HepG2 (cell line): ENCODE measurements at regions not wholly inside any gene's neighbourhood (a gene's known extent, or its start where the extent isn't known, plus 50 kb on each side); places are given as distances from the start of the nearest gene placed in this dataset.

Experiments
- ETS1 ChIP-seq: sonication (generic); formaldehyde crosslinking; IDR thresholded peaks from 2 replicates; pipeline ENCODE4 v1.4.0; 2020; ENCODE audit warnings: missing genetic modification reagents
- HNRNPUL1 ChIP-seq: fragments of 200-400 bp; formaldehyde crosslinking; IDR thresholded peaks from 2 replicates; pipeline ENCODE4 v1.6.1; 2017; ENCODE audit warnings: low read depth, mild to moderate bottlenecking, low read length, moderate library complexity
- HOXA5 ChIP-seq: sonication (generic); formaldehyde crosslinking; IDR thresholded peaks from 2 replicates; pipeline ENCODE4 v1.4.0; 2020; ENCODE audit warnings: missing genetic modification reagents
- KMT2B ChIP-seq: IDR thresholded peaks from 2 replicates; pipeline ENCODE4 v1.6.1; 2016; ENCODE audit warnings: missing genetic modification reagents, missing compliant biosample characterization
- MXD1 ChIP-seq: sonication (generic); formaldehyde crosslinking; IDR thresholded peaks from 2 replicates; pipeline ENCODE4 v1.4.0; 2020; ENCODE audit warnings: mild to moderate bottlenecking, missing genetic modification reagents
- ZBTB2 ChIP-seq: sonication (generic); formaldehyde crosslinking; IDR thresholded peaks from 2 replicates; pipeline ENCODE4 v1.8.0; 2022; ENCODE audit warnings: low read depth, missing genetic modification reagents
- ZBTB37 ChIP-seq: sonication (generic); formaldehyde crosslinking; IDR thresholded peaks from 2 replicates; pipeline ENCODE4 v1.4.0; 2020; ENCODE audit warnings: mild to moderate bottlenecking, missing genetic modification reagents
- ZIK1 ChIP-seq: sonication (generic); formaldehyde crosslinking; IDR thresholded peaks from 2 replicates; pipeline ENCODE4 v1.5.0; 2020; ENCODE audit warnings: mild to moderate bottlenecking, low read depth, missing genetic modification reagents, borderline replicate concordance
- ZNF256 ChIP-seq: sonication (generic); formaldehyde crosslinking; conservative IDR thresholded peaks from 2 replicates; pipeline ENCODE4 v1.4.0; 2020; ENCODE audit warnings: missing genetic modification reagents
- ZNF792 ChIP-seq: IDR thresholded peaks from 2 replicates; pipeline ENCODE4 v1.6.1; 2016
- TF ChIP-seq, protein P1 (sequence below): sonication (generic); formaldehyde crosslinking; IDR thresholded peaks from 2 replicates; pipeline ENCODE4; 2020; ENCODE audit warnings: missing genetic modification reagents, mild to moderate bottlenecking, borderline replicate concordance
- TF ChIP-seq, protein P2 (sequence below): conservative IDR thresholded peaks from 2 replicates; pipeline ENCODE4 v1.6.1; 2018; ENCODE audit warnings: missing genetic modification reagents
- TF ChIP-seq, protein P3 (sequence below): sonication (generic); formaldehyde crosslinking; IDR thresholded peaks from 2 replicates; pipeline ENCODE4 v1.4.0; 2020; ENCODE audit warnings: missing genetic modification reagents
- TF ChIP-seq, protein P4 (sequence below): sonication (generic); formaldehyde crosslinking; IDR thresholded peaks from 2 replicates; pipeline ENCODE4 v1.5.0; 2020; ENCODE audit warnings: missing genetic modification reagents, mild to moderate bottlenecking, borderline replicate concordance
- TF ChIP-seq, protein P5 (sequence below): fragments of 450-650 bp; IDR thresholded peaks from 2 replicates; pipeline ENCODE4 v1.6.1; 2016

- TF ChIP-seq, protein P1, sequence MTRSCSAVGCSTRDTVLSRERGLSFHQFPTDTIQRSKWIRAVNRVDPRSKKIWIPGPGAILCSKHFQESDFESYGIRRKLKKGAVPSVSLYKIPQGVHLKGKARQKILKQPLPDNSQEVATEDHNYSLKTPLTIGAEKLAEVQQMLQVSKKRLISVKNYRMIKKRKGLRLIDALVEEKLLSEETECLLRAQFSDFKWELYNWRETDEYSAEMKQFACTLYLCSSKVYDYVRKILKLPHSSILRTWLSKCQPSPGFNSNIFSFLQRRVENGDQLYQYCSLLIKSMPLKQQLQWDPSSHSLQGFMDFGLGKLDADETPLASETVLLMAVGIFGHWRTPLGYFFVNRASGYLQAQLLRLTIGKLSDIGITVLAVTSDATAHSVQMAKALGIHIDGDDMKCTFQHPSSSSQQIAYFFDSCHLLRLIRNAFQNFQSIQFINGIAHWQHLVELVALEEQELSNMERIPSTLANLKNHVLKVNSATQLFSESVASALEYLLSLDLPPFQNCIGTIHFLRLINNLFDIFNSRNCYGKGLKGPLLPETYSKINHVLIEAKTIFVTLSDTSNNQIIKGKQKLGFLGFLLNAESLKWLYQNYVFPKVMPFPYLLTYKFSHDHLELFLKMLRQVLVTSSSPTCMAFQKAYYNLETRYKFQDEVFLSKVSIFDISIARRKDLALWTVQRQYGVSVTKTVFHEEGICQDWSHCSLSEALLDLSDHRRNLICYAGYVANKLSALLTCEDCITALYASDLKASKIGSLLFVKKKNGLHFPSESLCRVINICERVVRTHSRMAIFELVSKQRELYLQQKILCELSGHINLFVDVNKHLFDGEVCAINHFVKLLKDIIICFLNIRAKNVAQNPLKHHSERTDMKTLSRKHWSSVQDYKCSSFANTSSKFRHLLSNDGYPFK (CRISPR knock-in tag), result no peak
- TF ChIP-seq ETS1 (no peak), ZNF792 (peak; percentile 90), ZIK1 (peak; percentile 76; the same call in 1 of the 2 replicates), MXD1 (CRISPR knock-in tag) (no peak), ZBTB2 (CRISPR knock-in tag) (peak; percentile 60), HNRNPUL1 (no peak), ZBTB37 (peak; percentile 89), ZNF256 (CRISPR knock-in tag) (peak; percentile 81; the same call in 1 of the 2 replicates), KMT2B (peak; percentile 72; the same call in 1 of the 2 replicates), HOXA5 (CRISPR knock-in tag) (peak; percentile 72)
- TF ChIP-seq, protein P2, sequence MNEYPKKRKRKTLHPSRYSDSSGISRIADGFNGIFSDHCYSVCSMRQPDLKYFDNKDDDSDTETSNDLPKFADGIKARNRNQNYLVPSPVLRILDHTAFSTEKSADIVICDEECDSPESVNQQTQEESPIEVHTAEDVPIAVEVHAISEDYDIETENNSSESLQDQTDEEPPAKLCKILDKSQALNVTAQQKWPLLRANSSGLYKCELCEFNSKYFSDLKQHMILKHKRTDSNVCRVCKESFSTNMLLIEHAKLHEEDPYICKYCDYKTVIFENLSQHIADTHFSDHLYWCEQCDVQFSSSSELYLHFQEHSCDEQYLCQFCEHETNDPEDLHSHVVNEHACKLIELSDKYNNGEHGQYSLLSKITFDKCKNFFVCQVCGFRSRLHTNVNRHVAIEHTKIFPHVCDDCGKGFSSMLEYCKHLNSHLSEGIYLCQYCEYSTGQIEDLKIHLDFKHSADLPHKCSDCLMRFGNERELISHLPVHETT (CRISPR knock-in tag), result peak; percentile 52; the same call in 1 of the 2 replicates
- TF ChIP-seq, protein P3, sequence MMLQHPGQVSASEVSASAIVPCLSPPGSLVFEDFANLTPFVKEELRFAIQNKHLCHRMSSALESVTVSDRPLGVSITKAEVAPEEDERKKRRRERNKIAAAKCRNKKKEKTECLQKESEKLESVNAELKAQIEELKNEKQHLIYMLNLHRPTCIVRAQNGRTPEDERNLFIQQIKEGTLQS (CRISPR knock-in tag), result no peak
- TF ChIP-seq, protein P4, sequence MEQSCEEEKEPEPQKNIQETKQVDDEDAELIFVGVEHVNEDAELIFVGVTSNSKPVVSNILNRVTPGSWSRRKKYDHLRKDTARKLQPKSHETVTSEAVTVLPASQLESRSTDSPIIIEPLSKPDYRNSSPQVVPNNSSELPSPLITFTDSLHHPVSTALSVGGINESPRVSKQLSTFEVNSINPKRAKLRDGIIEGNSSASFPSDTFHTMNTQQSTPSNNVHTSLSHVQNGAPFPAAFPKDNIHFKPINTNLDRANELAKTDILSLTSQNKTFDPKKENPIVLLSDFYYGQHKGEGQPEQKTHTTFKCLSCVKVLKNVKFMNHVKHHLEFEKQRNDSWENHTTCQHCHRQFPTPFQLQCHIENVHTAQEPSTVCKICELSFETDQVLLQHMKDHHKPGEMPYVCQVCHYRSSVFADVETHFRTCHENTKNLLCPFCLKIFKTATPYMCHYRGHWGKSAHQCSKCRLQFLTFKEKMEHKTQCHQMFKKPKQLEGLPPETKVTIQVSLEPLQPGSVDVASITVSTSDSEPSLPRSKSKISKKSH (CRISPR knock-in tag), result no peak
- TF ChIP-seq, protein P5, sequence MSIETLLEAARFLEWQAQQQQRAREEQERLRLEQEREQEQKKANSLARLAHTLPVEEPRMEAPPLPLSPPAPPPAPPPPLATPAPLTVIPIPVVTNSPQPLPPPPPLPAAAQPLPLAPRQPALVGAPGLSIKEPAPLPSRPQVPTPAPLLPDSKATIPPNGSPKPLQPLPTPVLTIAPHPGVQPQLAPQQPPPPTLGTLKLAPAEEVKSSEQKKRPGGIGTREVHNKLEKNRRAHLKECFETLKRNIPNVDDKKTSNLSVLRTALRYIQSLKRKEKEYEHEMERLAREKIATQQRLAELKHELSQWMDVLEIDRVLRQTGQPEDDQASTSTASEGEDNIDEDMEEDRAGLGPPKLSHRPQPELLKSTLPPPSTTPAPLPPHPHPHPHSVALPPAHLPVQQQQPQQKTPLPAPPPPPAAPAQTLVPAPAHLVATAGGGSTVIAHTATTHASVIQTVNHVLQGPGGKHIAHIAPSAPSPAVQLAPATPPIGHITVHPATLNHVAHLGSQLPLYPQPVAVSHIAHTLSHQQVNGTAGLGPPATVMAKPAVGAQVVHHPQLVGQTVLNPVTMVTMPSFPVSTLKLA, result peak; percentile 29; the same call in 1 of the 2 replicates
Measured at GRCh38 chr14:23883684-23884540, 69.7 kb upstream of the DHRS4 start (continued).
